IMR-90 (cell line): ENCODE measurements at regions not wholly inside any gene's neighbourhood (a gene's known extent, or its start where the extent isn't known, plus 50 kb on each side); places are given as distances from the start of the nearest gene placed in this dataset.

Source experiments
- FOS ChIP-seq: fragments of 150-350 bp; IDR thresholded peaks from 2 replicates; pipeline ENCODE4 v1.6.1; 2016; ENCODE audit warnings: low read depth, low read length
- NFE2L2 ChIP-seq: fragments of 150-350 bp; IDR thresholded peaks from 2 replicates; pipeline ENCODE4 v1.6.1; 2016; ENCODE audit warnings: low read depth, mild to moderate bottlenecking, low read length
- POLR2A ChIP-seq: IDR thresholded peaks from 2 replicates; pipeline ENCODE4 v1.6.1; 2012; ENCODE audit warnings: mild to moderate bottlenecking, low read depth, low read length
- RAD21 ChIP-seq: IDR thresholded peaks from 2 replicates; pipeline ENCODE4 v1.6.1; 2012; ENCODE audit warnings: low read length, improper control_type of control experiment
- RCOR1 ChIP-seq: IDR thresholded peaks from 2 replicates; pipeline ENCODE4 v1.6.1; 2012; ENCODE audit warnings: mild to moderate bottlenecking, low read length, improper control_type of control experiment; ENCODE audit not compliant: insufficient replicate concordance
- USF2 ChIP-seq: fragments of 150-350 bp; IDR thresholded peaks from 2 replicates; pipeline ENCODE4 v1.6.1; 2017; ENCODE audit warnings: mild to moderate bottlenecking, antibody characterized with exemption, low read length, low read depth
- TF ChIP-seq, protein P1 (sequence below): conservative IDR thresholded peaks from 2 replicates; pipeline ENCODE4 v1.5.1; 2012; ENCODE audit warnings: mild to moderate bottlenecking, low read depth, low read length, improper control_type of control experiment
- TF ChIP-seq, protein P2 (sequence below): fragments of 150-350 bp; IDR thresholded peaks from 2 replicates; pipeline ENCODE4 v1.6.1; 2016; ENCODE audit warnings: low read depth, mild to moderate bottlenecking, low read length, moderate library complexity, borderline replicate concordance

GRCh38 chr3:10678796-10679376, 137.1 kb upstream of the SLC6A11 start:
- TF ChIP-seq USF2 (no peak), POLR2A (no peak), RCOR1 (no peak), RAD21 (no peak), FOS (no peak), NFE2L2 (no peak)
- TF ChIP-seq, protein P1, sequence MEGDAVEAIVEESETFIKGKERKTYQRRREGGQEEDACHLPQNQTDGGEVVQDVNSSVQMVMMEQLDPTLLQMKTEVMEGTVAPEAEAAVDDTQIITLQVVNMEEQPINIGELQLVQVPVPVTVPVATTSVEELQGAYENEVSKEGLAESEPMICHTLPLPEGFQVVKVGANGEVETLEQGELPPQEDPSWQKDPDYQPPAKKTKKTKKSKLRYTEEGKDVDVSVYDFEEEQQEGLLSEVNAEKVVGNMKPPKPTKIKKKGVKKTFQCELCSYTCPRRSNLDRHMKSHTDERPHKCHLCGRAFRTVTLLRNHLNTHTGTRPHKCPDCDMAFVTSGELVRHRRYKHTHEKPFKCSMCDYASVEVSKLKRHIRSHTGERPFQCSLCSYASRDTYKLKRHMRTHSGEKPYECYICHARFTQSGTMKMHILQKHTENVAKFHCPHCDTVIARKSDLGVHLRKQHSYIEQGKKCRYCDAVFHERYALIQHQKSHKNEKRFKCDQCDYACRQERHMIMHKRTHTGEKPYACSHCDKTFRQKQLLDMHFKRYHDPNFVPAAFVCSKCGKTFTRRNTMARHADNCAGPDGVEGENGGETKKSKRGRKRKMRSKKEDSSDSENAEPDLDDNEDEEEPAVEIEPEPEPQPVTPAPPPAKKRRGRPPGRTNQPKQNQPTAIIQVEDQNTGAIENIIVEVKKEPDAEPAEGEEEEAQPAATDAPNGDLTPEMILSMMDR: no peak
- TF ChIP-seq, protein P2, sequence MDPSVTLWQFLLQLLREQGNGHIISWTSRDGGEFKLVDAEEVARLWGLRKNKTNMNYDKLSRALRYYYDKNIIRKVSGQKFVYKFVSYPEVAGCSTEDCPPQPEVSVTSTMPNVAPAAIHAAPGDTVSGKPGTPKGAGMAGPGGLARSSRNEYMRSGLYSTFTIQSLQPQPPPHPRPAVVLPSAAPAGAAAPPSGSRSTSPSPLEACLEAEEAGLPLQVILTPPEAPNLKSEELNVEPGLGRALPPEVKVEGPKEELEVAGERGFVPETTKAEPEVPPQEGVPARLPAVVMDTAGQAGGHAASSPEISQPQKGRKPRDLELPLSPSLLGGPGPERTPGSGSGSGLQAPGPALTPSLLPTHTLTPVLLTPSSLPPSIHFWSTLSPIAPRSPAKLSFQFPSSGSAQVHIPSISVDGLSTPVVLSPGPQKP: no peak
